Bronchial epithelial cell (primary cell): ENCODE measurements at regions not wholly inside any gene's neighbourhood (a gene's known extent, or its start where the extent isn't known, plus 50 kb on each side); places are given as distances from the start of the nearest gene placed in this dataset.

ENCODE experiments used
- DNase-seq: peaks from one replicate; pipeline ENCODE4 v3.0.0-alpha.2; 2010; ENCODE audit warnings: low read depth
- FAIRE-seq: peaks from 2 replicates; lab custom pipeline; 2011; peaks lifted over from hg19 to GRCh38; lab: Jason Lieb, UNC
- H3K27me3 ChIP-seq: 2 replicates; pipeline ENCODE4 v1.5.1; 2011; ENCODE audit warnings: low read length; ENCODE audit not compliant: control insufficient read depth, insufficient read depth
- H3K36me3 ChIP-seq: 2 replicates; pipeline ENCODE4 v1.5.1; 2011; ENCODE audit warnings: low read length; ENCODE audit not compliant: control insufficient read depth, insufficient read depth
- H3K4me3 ChIP-seq: 2 replicates; pipeline ENCODE4 v1.5.1; 2011; ENCODE audit warnings: mild to moderate bottlenecking, low read depth, low read length, control low read depth
- CTCF ChIP-seq: IDR thresholded peaks from 2 replicates; pipeline ENCODE4 v1.5.1; 2011; ENCODE audit warnings: mild to moderate bottlenecking, moderate library complexity, low read length, control low read depth, inconsistent platforms; ENCODE audit not compliant: insufficient read depth, severe bottlenecking

- no peak for TF ChIP-seq CTCF
- Histone ChIP-seq H3K27me3 (peaks cover 3% of the 10 kb centered on the region), H3K36me3 (no peaks in the 10 kb centered on the region), H3K4me3 (no peak overlapping the region)
- FAIRE-seq, result peak; percentile 40
- DNase-seq, result no peak
Measured at GRCh38 chr4:116926631-116927295, 158.6 kb downstream of the TRAM1L1 start.

GRCh38 chr4:116925900-116926457 lies 159.4 kb downstream of the TRAM1L1 start:
- no peak for TF ChIP-seq CTCF
- H3K27me3 ChIP-seq, result peaks cover 3% of the 10 kb centered on the region
- no peaks in the 10 kb centered on the region for H3K36me3 ChIP-seq
- FAIRE-seq (no peak), DNase-seq (no peak)
- no peak overlapping the region for H3K4me3 ChIP-seq

GRCh38 chr4:116923389-116923788 lies 162.0 kb downstream of the TRAM1L1 start:
- H3K36me3 ChIP-seq, result no peaks in the 10 kb centered on the region
- TF ChIP-seq CTCF, result no peak
- peaks cover 3% of the 10 kb centered on the region for H3K27me3 ChIP-seq
- no peak for FAIRE-seq
- no peak for DNase-seq
- H3K4me3 ChIP-seq, result no peak overlapping the region

- FAIRE-seq (no peak), DNase-seq (no peak)
- H3K27me3 ChIP-seq, result no peaks in the 10 kb centered on the region
- no peak for TF ChIP-seq CTCF
- H3K36me3 ChIP-seq, result no peaks in the 10 kb centered on the region
- H3K4me3 ChIP-seq, result no peak overlapping the region
Measured at GRCh38 chr4:116913451-116913850, 171.9 kb downstream of the TRAM1L1 start.

GRCh38 chr4:116906758-116907157 lies 178.6 kb downstream of the TRAM1L1 start:
- Histone ChIP-seq H3K36me3 (no peaks in the 10 kb centered on the region), H3K4me3 (no peak overlapping the region), H3K27me3 (no peaks in the 10 kb centered on the region)
- no peak for TF ChIP-seq CTCF
- FAIRE-seq (no peak), DNase-seq (no peak)
